ENCODE measurements at regions not wholly inside any gene's neighbourhood (a gene's known extent, or its start where the extent isn't known, plus 50 kb on each side); places are given as distances from the start of the nearest gene placed in this dataset.

- no peak overlapping the region for H3K4me3 ChIP-seq (replicated peaks; ENCODE audit: insufficient read depth, low read length)
- no peak overlapping the region for H3K27ac ChIP-seq (replicated peaks)
- no peak for TF ChIP-seq SPI1 (IDR thresholded peaks at IDR 0.05; ENCODE audit: borderline replicate concordance, low read depth)
- TF ChIP-seq, protein P1, sequence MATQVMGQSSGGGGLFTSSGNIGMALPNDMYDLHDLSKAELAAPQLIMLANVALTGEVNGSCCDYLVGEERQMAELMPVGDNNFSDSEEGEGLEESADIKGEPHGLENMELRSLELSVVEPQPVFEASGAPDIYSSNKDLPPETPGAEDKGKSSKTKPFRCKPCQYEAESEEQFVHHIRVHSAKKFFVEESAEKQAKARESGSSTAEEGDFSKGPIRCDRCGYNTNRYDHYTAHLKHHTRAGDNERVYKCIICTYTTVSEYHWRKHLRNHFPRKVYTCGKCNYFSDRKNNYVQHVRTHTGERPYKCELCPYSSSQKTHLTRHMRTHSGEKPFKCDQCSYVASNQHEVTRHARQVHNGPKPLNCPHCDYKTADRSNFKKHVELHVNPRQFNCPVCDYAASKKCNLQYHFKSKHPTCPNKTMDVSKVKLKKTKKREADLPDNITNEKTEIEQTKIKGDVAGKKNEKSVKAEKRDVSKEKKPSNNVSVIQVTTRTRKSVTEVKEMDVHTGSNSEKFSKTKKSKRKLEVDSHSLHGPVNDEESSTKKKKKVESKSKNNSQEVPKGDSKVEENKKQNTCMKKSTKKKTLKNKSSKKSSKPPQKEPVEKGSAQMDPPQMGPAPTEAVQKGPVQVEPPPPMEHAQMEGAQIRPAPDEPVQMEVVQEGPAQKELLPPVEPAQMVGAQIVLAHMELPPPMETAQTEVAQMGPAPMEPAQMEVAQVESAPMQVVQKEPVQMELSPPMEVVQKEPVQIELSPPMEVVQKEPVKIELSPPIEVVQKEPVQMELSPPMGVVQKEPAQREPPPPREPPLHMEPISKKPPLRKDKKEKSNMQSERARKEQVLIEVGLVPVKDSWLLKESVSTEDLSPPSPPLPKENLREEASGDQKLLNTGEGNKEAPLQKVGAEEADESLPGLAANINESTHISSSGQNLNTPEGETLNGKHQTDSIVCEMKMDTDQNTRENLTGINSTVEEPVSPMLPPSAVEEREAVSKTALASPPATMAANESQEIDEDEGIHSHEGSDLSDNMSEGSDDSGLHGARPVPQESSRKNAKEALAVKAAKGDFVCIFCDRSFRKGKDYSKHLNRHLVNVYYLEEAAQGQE (IDR thresholded peaks at IDR 0.05; ENCODE audit: insufficient replicate concordance, low read depth) = no peak
- H3K27me3 ChIP-seq (ENCODE audit: insufficient read depth, poor library complexity, severe bottlenecking) = no peaks in the 10 kb centered on the region
- no peak for DNase-seq (ENCODE audit: low read depth in 1 of 2, low spot score in 1 of 2)
Measured at GRCh38 chr20:22099348-22099747, 393.9 kb downstream of the PAX1 start.

- H3K27me3 ChIP-seq (ENCODE audit: insufficient read depth, poor library complexity, severe bottlenecking) = no peaks in the 10 kb centered on the region
- no peak for DNase-seq (ENCODE audit: low read depth in 1 of 2, low spot score in 1 of 2)
- H3K4me3 ChIP-seq (replicated peaks; ENCODE audit: insufficient read depth, low read length) = no peak overlapping the region
- TF ChIP-seq, protein P2, sequence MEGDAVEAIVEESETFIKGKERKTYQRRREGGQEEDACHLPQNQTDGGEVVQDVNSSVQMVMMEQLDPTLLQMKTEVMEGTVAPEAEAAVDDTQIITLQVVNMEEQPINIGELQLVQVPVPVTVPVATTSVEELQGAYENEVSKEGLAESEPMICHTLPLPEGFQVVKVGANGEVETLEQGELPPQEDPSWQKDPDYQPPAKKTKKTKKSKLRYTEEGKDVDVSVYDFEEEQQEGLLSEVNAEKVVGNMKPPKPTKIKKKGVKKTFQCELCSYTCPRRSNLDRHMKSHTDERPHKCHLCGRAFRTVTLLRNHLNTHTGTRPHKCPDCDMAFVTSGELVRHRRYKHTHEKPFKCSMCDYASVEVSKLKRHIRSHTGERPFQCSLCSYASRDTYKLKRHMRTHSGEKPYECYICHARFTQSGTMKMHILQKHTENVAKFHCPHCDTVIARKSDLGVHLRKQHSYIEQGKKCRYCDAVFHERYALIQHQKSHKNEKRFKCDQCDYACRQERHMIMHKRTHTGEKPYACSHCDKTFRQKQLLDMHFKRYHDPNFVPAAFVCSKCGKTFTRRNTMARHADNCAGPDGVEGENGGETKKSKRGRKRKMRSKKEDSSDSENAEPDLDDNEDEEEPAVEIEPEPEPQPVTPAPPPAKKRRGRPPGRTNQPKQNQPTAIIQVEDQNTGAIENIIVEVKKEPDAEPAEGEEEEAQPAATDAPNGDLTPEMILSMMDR (IDR thresholded peaks at IDR 0.05; ENCODE audit: insufficient read depth, low read length) = no peak
- TF ChIP-seq POLR2AphosphoS5 (IDR thresholded peaks at IDR 0.05; ENCODE audit: low read depth) (no peak), GABPA (IDR thresholded peaks at IDR 0.05; ENCODE audit: low read depth) (no peak), SPI1 (IDR thresholded peaks at IDR 0.05; ENCODE audit: borderline replicate concordance, low read depth) (no peak)
- TF ChIP-seq, protein P1 (IDR thresholded peaks at IDR 0.05; ENCODE audit: insufficient replicate concordance, low read depth) = no peak
- no peak overlapping the region for H3K27ac ChIP-seq (replicated peaks)
Measured at GRCh38 chr20:22098511-22098910, 393.0 kb downstream of the PAX1 start.

DNA sequence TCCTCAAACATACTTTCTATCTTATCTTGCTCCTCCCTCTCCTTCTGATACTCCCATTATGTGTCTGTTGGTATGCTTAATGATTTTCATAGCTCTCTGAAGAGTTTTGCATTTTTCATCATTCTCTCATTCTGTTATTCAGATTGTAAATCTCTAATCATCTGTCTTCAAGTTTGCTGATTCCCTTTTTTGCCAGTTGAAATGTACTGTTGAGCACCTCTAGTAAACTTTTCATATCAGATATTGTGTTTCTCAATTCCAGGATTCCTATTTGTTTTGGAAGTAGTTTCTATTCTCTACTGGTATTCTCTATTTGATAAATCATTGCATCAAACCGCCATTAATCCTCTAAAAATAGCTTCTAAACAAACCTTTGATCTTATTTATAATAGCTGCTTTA is 387.7 kb downstream of the PAX1 start:
- no peak for DNase-seq (ENCODE audit: low read depth in 1 of 2, low spot score in 1 of 2)
- H3K27ac ChIP-seq (replicated peaks) = no peak overlapping the region
- no peak for TF ChIP-seq GABPA (IDR thresholded peaks at IDR 0.05; ENCODE audit: low read depth)
- no peak for TF ChIP-seq SPI1 (IDR thresholded peaks at IDR 0.05; ENCODE audit: borderline replicate concordance, low read depth)
- TF ChIP-seq, protein P1 (IDR thresholded peaks at IDR 0.05; ENCODE audit: insufficient replicate concordance, low read depth) = no peak
- TF ChIP-seq, protein P2 (IDR thresholded peaks at IDR 0.05; ENCODE audit: insufficient read depth, low read length) = no peak
- no peak for TF ChIP-seq POLR2AphosphoS5 (IDR thresholded peaks at IDR 0.05; ENCODE audit: low read depth)
- H3K27me3 ChIP-seq (ENCODE audit: insufficient read depth, poor library complexity, severe bottlenecking) = no peaks in the 10 kb centered on the region
- no peak overlapping the region for H3K4me3 ChIP-seq (replicated peaks; ENCODE audit: insufficient read depth, low read length)

- Histone ChIP-seq H3K27me3 (ENCODE audit: insufficient read depth, poor library complexity, severe bottlenecking) (no peaks in the 10 kb centered on the region), H3K4me3 (replicated peaks; ENCODE audit: insufficient read depth, low read length) (no peak overlapping the region), H3K27ac (replicated peaks) (no peak overlapping the region)
- TF ChIP-seq POLR2AphosphoS5 (IDR thresholded peaks at IDR 0.05; ENCODE audit: low read depth) (no peak), GABPA (IDR thresholded peaks at IDR 0.05; ENCODE audit: low read depth) (no peak), SPI1 (IDR thresholded peaks at IDR 0.05; ENCODE audit: borderline replicate concordance, low read depth) (no peak)
- TF ChIP-seq, protein P1 (IDR thresholded peaks at IDR 0.05; ENCODE audit: insufficient replicate concordance, low read depth) = no peak
- TF ChIP-seq, protein P2 (IDR thresholded peaks at IDR 0.05; ENCODE audit: insufficient read depth, low read length) = no peak
- no peak for DNase-seq (ENCODE audit: low read depth in 1 of 2, low spot score in 1 of 2)
Measured at GRCh38 chr20:22088882-22089281, 383.4 kb downstream of the PAX1 start.

Data from HL-60 (cell line).